ENCODE measurements at regions not wholly inside any gene's neighbourhood (a gene's known extent, or its start where the extent isn't known, plus 50 kb on each side); places are given as distances from the start of the nearest gene placed in this dataset.

DNA sequence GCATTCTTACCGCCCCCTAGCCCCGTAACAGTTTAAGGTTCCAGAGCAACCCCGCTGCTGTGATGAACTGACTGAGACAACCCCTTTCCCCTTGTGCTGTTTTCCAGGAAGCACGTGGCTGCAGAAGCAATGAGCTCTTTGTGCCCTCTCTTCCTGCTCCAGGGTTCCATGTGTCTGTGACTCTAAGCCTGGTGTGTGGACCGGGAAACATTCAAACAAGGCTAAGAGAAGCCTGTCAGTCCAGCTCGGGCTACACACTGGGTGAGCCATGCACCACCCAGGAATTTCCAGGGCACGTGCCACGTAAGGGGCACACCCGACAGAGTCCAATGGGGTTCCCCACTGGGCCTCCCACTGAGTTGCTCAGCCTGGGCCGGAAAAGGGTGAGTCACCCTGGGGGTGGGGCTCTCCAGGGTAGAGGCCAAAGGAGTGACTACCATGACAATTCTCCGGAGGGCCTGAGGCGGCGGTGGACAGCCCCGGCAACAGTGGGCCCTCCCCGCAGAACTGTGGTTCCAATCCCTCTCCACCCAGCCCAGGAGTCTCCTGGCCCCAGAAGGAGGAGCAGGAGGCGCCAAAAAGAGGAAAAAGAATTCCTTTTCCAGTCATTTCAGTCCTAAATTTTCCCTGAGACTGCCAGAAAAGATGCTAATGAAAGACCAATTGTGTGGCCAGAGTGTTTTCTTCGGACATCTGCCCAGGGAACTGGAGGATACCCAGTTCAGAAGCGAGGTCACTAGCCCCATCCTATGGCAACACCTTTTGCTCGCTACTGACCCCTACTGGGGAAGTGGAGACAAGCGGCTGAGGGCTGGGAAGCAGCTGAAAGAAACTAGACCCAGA, 157.8 kb upstream of the SLC1A4 start:
- Histone ChIP-seq H3K27me3 (ENCODE audit: control insufficient read depth, insufficient read depth, low read length) (no peaks in the 10 kb centered on the region; the same call in 1 of the 2 replicates), H3K4me3 (ENCODE audit: insufficient read depth, low read depth, low read length) (no peak overlapping the region), H3K36me3 (replicated peaks; ENCODE audit: control insufficient read depth, insufficient read depth, low read length) (no peaks in the 10 kb centered on the region)
- peak; percentile 82 for DNase-seq

DNA sequence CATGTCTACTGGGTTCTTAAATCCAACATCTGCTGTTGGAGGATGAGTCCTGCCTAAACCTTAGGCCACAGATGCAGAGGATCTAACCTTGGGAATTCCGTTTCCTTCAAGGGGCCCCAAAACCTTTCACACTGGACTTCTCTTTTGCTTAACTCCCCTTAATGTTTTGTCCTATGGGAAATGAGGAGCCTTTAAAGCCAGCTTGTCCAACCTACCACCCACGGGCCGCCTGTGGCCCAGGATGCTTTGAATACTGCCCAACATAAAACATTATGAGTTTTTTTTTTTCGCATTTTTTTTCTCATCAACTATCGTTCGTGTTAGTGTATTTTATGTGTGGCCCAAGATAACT, 157.2 kb upstream of the SLC1A4 start:
- Histone ChIP-seq H3K4me3 (ENCODE audit: insufficient read depth, low read depth, low read length) (no peak overlapping the region), H3K36me3 (replicated peaks; ENCODE audit: control insufficient read depth, insufficient read depth, low read length) (no peaks in the 10 kb centered on the region), H3K27me3 (ENCODE audit: control insufficient read depth, insufficient read depth, low read length) (no peaks in the 10 kb centered on the region; the same call in 1 of the 2 replicates)
- DNase-seq, result no peak

GRCh38 chr2:64832936-64833335, 156.3 kb upstream of the SLC1A4 start:
- H3K36me3 ChIP-seq (replicated peaks; ENCODE audit: control insufficient read depth, insufficient read depth, low read length), result no peaks in the 10 kb centered on the region
- no peak overlapping the region for H3K4me3 ChIP-seq (ENCODE audit: insufficient read depth, low read depth, low read length)
- H3K27me3 ChIP-seq (ENCODE audit: control insufficient read depth, insufficient read depth, low read length), result no peaks in the 10 kb centered on the region
- DNase-seq, result no peak

GRCh38 chr2:64836566-64836965, 152.6 kb upstream of the SLC1A4 start:
- no peak for DNase-seq
- Histone ChIP-seq H3K27me3 (ENCODE audit: control insufficient read depth, insufficient read depth, low read length) (no peaks in the 10 kb centered on the region), H3K36me3 (replicated peaks; ENCODE audit: control insufficient read depth, insufficient read depth, low read length) (no peaks in the 10 kb centered on the region), H3K4me3 (ENCODE audit: insufficient read depth, low read depth, low read length) (no peak overlapping the region)

DNA sequence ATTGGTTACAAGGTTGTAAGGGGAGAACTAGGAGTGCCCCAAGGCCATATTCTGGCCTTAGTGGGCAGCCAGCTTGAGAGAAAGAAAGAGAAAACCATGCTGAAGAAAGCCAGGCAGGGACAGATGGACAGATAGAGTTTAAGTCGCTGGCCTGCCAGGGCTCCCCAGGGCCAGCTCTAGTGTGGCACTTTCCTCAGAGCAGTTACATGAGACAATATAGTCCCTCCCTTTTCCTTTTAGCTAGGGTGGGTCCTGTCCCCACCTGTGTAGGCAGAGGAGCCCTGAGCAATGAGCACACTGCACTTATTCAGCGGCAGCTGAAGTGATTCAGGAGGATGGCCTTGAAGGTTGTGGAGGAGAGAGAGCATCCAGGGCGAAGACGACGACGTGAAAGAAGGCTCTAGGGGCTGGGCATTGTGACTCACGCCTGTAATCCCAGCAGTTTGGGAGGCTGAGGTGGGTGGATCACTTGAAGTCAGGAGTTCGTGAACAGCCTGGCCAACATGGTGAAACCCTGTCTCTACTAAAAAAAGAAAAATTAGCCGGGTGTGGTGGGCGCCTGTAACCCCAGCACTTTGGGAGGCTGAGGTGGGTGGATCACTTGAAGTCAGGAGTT, 152.0 kb upstream of the SLC1A4 start:
- Histone ChIP-seq H3K27me3 (ENCODE audit: control insufficient read depth, insufficient read depth, low read length) (no peaks in the 10 kb centered on the region), H3K4me3 (ENCODE audit: insufficient read depth, low read depth, low read length) (no peak overlapping the region), H3K36me3 (replicated peaks; ENCODE audit: control insufficient read depth, insufficient read depth, low read length) (no peaks in the 10 kb centered on the region)
- DNase-seq, result no peak

DNA sequence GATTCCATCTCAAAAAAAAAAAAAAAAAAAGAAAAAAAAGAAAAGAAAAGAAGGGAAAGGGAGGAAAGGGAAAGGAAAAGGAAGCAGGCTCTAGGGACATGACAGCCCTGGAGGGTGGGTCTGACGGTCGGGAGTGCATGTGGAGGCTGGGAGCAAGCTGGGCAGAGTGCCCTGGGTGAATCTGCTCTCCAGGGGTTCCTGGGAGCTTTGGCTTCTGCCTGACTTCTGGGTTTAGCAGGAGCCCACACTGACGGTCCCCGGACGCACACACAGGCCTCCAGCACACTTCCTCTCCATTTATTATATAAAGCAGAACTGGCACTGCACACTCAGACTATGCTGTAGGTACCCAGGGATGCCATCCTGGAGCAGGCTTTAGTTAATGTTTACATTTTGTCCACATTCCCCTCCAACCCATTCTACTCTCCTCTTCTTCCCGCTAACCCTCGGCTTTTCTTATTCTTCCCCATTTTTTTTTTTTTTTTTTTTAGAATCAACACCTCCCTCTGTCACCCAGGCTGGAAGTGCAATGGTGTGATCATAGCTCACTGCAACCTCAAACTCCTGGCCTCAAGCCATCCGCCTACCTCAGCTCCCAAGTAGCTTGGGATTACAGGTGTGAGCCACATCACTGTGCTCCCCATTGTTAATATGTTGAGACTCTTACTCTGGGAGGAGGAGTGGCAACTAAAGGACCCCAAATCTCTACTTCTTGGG, 151.1 kb upstream of the SLC1A4 start:
- no peak for DNase-seq

GRCh38 chr2:64838817-64839216, 150.4 kb upstream of the SLC1A4 start:
- Histone ChIP-seq H3K27me3 (ENCODE audit: control insufficient read depth, insufficient read depth, low read length) (no peaks in the 10 kb centered on the region), H3K36me3 (replicated peaks; ENCODE audit: control insufficient read depth, insufficient read depth, low read length) (no peaks in the 10 kb centered on the region), H3K4me3 (ENCODE audit: insufficient read depth, low read depth, low read length) (no peak overlapping the region)
- DNase-seq, result no peak

More for the DNA sequence above, 151.1 kb upstream of the SLC1A4 start:
- Histone ChIP-seq H3K4me3 (ENCODE audit: insufficient read depth, low read depth, low read length) (no peak overlapping the region), H3K36me3 (replicated peaks; ENCODE audit: control insufficient read depth, insufficient read depth, low read length) (no peaks in the 10 kb centered on the region), H3K27me3 (ENCODE audit: control insufficient read depth, insufficient read depth, low read length) (no peaks in the 10 kb centered on the region)

- DNase-seq, result no peak
- no peak overlapping the region for H3K4me3 ChIP-seq (ENCODE audit: insufficient read depth, low read depth, low read length)
- H3K36me3 ChIP-seq (replicated peaks; ENCODE audit: control insufficient read depth, insufficient read depth, low read length), result no peaks in the 10 kb centered on the region
- no peaks in the 10 kb centered on the region for H3K27me3 ChIP-seq (ENCODE audit: control insufficient read depth, insufficient read depth, low read length)
These were observed 149.4 kb upstream of the SLC1A4 start for GRCh38 chr2:64839844-64840243.

- Histone ChIP-seq H3K27me3 (ENCODE audit: control insufficient read depth, insufficient read depth, low read length) (no peaks in the 10 kb centered on the region), H3K4me3 (ENCODE audit: insufficient read depth, low read depth, low read length) (no peak overlapping the region), H3K36me3 (replicated peaks; ENCODE audit: control insufficient read depth, insufficient read depth, low read length) (no peaks in the 10 kb centered on the region)
- DNase-seq, result no peak
These were observed 148.7 kb upstream of the SLC1A4 start for GRCh38 chr2:64840426-64840881.

GRCh38 chr2:64841461-64841860, 147.7 kb upstream of the SLC1A4 start:
- Histone ChIP-seq H3K36me3 (replicated peaks; ENCODE audit: control insufficient read depth, insufficient read depth, low read length) (no peaks in the 10 kb centered on the region), H3K27me3 (ENCODE audit: control insufficient read depth, insufficient read depth, low read length) (no peaks in the 10 kb centered on the region), H3K4me3 (ENCODE audit: insufficient read depth, low read depth, low read length) (no peak overlapping the region)
- no peak for DNase-seq

- Histone ChIP-seq H3K4me3 (ENCODE audit: insufficient read depth, low read depth, low read length) (no peak overlapping the region), H3K27me3 (ENCODE audit: control insufficient read depth, insufficient read depth, low read length) (no peaks in the 10 kb centered on the region)
These were observed 147.2 kb upstream of the SLC1A4 start for GRCh38 chr2:64842030-64842429.

GRCh38 chr2:64844087-64844486, 145.1 kb upstream of the SLC1A4 start:
- Histone ChIP-seq H3K4me3 (ENCODE audit: insufficient read depth, low read depth, low read length) (no peak overlapping the region), H3K27me3 (ENCODE audit: control insufficient read depth, insufficient read depth, low read length) (no peaks in the 10 kb centered on the region)
- DNase-seq, result no peak

More at GRCh38 chr2:64842030-64842429, 147.2 kb upstream of the SLC1A4 start:
- H3K36me3 ChIP-seq (replicated peaks; ENCODE audit: control insufficient read depth, insufficient read depth, low read length), result no peaks in the 10 kb centered on the region
- DNase-seq, result no peak

GRCh38 chr2:64845273-64845905, 143.8 kb upstream of the SLC1A4 start:
- Histone ChIP-seq H3K36me3 (replicated peaks; ENCODE audit: control insufficient read depth, insufficient read depth, low read length) (no peaks in the 10 kb centered on the region), H3K4me3 (ENCODE audit: insufficient read depth, low read depth, low read length) (no peak overlapping the region), H3K27me3 (ENCODE audit: control insufficient read depth, insufficient read depth, low read length) (no peaks in the 10 kb centered on the region)
- no peak for DNase-seq

More at GRCh38 chr2:64844087-64844486, 145.1 kb upstream of the SLC1A4 start:
- H3K36me3 ChIP-seq (replicated peaks; ENCODE audit: control insufficient read depth, insufficient read depth, low read length), result no peaks in the 10 kb centered on the region

DNA sequence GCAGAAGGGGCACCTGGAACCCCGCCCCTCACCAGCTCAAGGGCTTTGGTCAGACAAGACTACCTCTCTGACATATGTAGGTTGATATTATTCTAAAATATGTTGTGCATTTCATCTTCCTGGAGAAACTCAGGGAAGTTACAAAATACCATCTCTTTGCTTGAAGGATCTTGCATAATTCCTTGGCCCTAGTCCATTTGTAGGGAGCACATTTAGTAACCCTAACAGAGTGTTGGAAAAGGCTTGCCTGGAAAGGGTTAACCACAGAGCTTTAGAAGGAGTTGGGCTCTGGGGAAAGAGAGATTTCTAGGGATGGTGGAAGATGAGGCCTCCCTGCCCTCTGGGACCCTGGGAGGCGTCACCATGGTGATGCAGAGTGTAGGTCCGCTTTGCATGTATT, 143.0 kb upstream of the SLC1A4 start:
- H3K27me3 ChIP-seq (ENCODE audit: control insufficient read depth, insufficient read depth, low read length), result no peaks in the 10 kb centered on the region
- no peaks in the 10 kb centered on the region for H3K36me3 ChIP-seq (replicated peaks; ENCODE audit: control insufficient read depth, insufficient read depth, low read length)
- no peak for DNase-seq
- H3K4me3 ChIP-seq (ENCODE audit: insufficient read depth, low read depth, low read length), result no peak overlapping the region
